HCT116 (cell line): ENCODE measurements at regions not wholly inside any gene's neighbourhood (a gene's known extent, or its start where the extent isn't known, plus 50 kb on each side); places are given as distances from the start of the nearest gene placed in this dataset.

Experiments used
- ATAC-seq: fragments of 200-7000 bp; cut with Tn5 transposase; 2 replicates; pipeline ENCODE4 v1.9.1; 2020; ENCODE audit warnings: mild to moderate bottlenecking, moderate library complexity
- BruUV-seq: library from RNA; stranded (reverse); fragments of 400-500 nt; replicated peaks from 2 replicates; lab custom pipeline; 2021; lab: Mats Ljungman, UMichigan
- CTCF ChIA-PET: fragments of 300-600 bp; sonication (Branson Sonifier 250); formaldehyde crosslinking; loops from one replicate; lab custom pipeline; 2021; ENCODE audit warnings: antibody characterized with exemption; lab: Charles Lee
- POLR2A ChIA-PET: fragments of 300-600, 350-600 bp; sonication (Branson Sonifier 250); formaldehyde crosslinking; loops from one replicate; lab custom pipeline; 2021; ENCODE audit warnings: antibody characterized with exemption; lab: Charles Lee
- RAD21 ChIA-PET, 2 experiments: fragments of 300-600 bp; sonication (Branson Sonifier 250); formaldehyde crosslinking; loops; one replicate each; lab custom pipeline; 2023; ENCODE audit warnings: low total read pairs in 2 of 2; ENCODE audit not compliant: uncharacterized antibody in 2 of 2, unreplicated experiment in 2 of 2, low non-redundant PET in 1 of 2; lab: Charles Lee
- DNase-seq: peaks from one replicate; pipeline ENCODE4 v3.0.0-alpha.2; 2010; ENCODE audit warnings: low read depth, low spot score
- H2AFZ ChIP-seq: fragments of 200-600 bp; shearing (Covaris generic), sonication (generic); 2 replicates; pipeline ENCODE4 v1.6.1; 2017; ENCODE audit warnings: low read depth, mixed run types, mixed read lengths, antibody characterized with exemption, low read length; ENCODE audit not compliant: poor library complexity, severe bottlenecking
- H3K27ac ChIP-seq: 2 replicates; pipeline ENCODE4 v1.5.1; 2012; ENCODE audit warnings: low read depth, low read length
- H3K27me3 ChIP-seq: fragments of 200-600 bp; sonication (generic); 2 replicates; pipeline ENCODE4 v1.6.1; 2016; ENCODE audit warnings: mixed run types, low read length, mixed read lengths; ENCODE audit not compliant: insufficient read depth
- H3K36me3 ChIP-seq, 2 experiments: fragments of 200-500 bp in 1 of 2; fragments of 200-600 bp in 1 of 2; sonication (Bioruptor generic) in 1 of 2; sonication (generic) in 1 of 2; 2 replicates each; pipeline versions ENCODE4 v1.5.1 to v1.6.1; 2014 to 2016; ENCODE audit warnings: low read length in 2 of 2, inconsistent platforms in 1 of 2, mixed read lengths in 1 of 2, mixed run types in 1 of 2; ENCODE audit not compliant: insufficient read depth in 2 of 2, control insufficient read depth in 1 of 2
- H3K4me1 ChIP-seq, 2 experiments: fragments of 200-600 bp in 1 of 2; sonication (generic) in 1 of 2; 2 replicates each; pipeline versions ENCODE4 v1.5.1 to v1.6.1; 2012 to 2017; ENCODE audit warnings: low read length in 2 of 2, inconsistent platforms in 1 of 2, mild to moderate bottlenecking in 1 of 2, mixed read lengths in 1 of 2, mixed run types in 1 of 2, moderate library complexity in 1 of 2; ENCODE audit not compliant: insufficient read depth in 2 of 2, control insufficient read depth in 1 of 2
- H3K4me2 ChIP-seq: fragments of 200-600 bp; sonication (generic); 2 replicates; pipeline ENCODE4 v1.6.1; 2017; ENCODE audit warnings: mixed run types, low read length, mixed read lengths
- H3K4me3 ChIP-seq, 2 experiments: fragments of 200-600 bp in 1 of 2; sonication (generic) in 1 of 2; replicated peaks in 1 of 2; 2 replicates each; pipeline ENCODE4 v1.5.1; 2011 to 2016; ENCODE audit warnings: low read length in 2 of 2, control low read depth in 1 of 2, low read depth in 1 of 2, mild to moderate bottlenecking in 1 of 2, mixed read lengths in 1 of 2, mixed run types in 1 of 2
- H3K79me2 ChIP-seq: fragments of 200-600 bp; sonication (generic); 2 replicates; pipeline ENCODE4 v1.6.1; 2017; ENCODE audit warnings: mild to moderate bottlenecking, mixed run types, low read length, moderate library complexity, mixed read lengths; ENCODE audit not compliant: insufficient read depth
- H3K9ac ChIP-seq: fragments of 200-600 bp; sonication (generic); 2 replicates; pipeline ENCODE4 v1.6.1; 2016; ENCODE audit warnings: low read length, mixed read lengths
- H3K9me2 ChIP-seq: fragments of 200-600 bp; sonication (generic), shearing (Covaris generic); 2 replicates; pipeline ENCODE4 v1.6.1; 2017; ENCODE audit warnings: mixed run types, mild to moderate bottlenecking, moderate library complexity; ENCODE audit not compliant: insufficient read depth
- H3K9me3 ChIP-seq, 2 experiments: fragments of 200-500 bp in 1 of 2; fragments of 200-600 bp in 1 of 2; sonication (Bioruptor generic) in 1 of 2; sonication (generic) in 1 of 2; 2 replicates each; pipeline ENCODE4 v1.6.1; 2014 to 2017; ENCODE audit warnings: low read length in 2 of 2, mixed read lengths in 2 of 2, inconsistent platforms in 1 of 2, low read depth in 1 of 2, mild to moderate bottlenecking in 1 of 2, mixed run types in 1 of 2, moderate library complexity in 1 of 2; ENCODE audit not compliant: control insufficient read depth in 1 of 2, insufficient read depth in 1 of 2
- H4K20me1 ChIP-seq: fragments of 200-600 bp; sonication (generic), shearing (Covaris generic); 2 replicates; pipeline ENCODE4 v1.6.1; 2017; ENCODE audit warnings: mixed run types, mild to moderate bottlenecking, moderate library complexity; ENCODE audit not compliant: insufficient read depth
- CBX3 ChIP-seq: IDR thresholded peaks from 2 replicates; pipeline ENCODE4 v1.6.1; 2012; ENCODE audit warnings: low read depth
- CEBPB ChIP-seq: IDR thresholded peaks from 2 replicates; pipeline ENCODE4 v1.6.1; 2012; ENCODE audit warnings: low read depth
- ELF1 ChIP-seq: IDR thresholded peaks from 2 replicates; pipeline ENCODE4 v1.6.1; 2012; ENCODE audit warnings: low read depth, borderline replicate concordance
- EZH2 ChIP-seq: fragments of 200-600 bp; sonication (generic); IDR thresholded peaks from 2 replicates; pipeline ENCODE4 v1.6.1; 2017; ENCODE audit warnings: antibody characterized with exemption, mixed run types
- EZH2phosphoT487 ChIP-seq: fragments of 200-600 bp; IDR thresholded peaks from 2 replicates; pipeline ENCODE4 v1.6.1; 2018; ENCODE audit warnings: antibody characterized with exemption, borderline replicate concordance
- JUND ChIP-seq: IDR thresholded peaks from 2 replicates; pipeline ENCODE4 v1.6.1; 2012
- RAD21 ChIP-seq: IDR thresholded peaks from 2 replicates; pipeline ENCODE4 v1.6.1; 2012; ENCODE audit warnings: low read depth, mild to moderate bottlenecking
- SP1 ChIP-seq: IDR thresholded peaks from 2 replicates; pipeline ENCODE4 v1.6.1; 2012; ENCODE audit warnings: low read depth
- TCF7L2 ChIP-seq: IDR thresholded peaks from 2 replicates; pipeline ENCODE4 v1.7.0; 2011; ENCODE audit warnings: borderline replicate concordance, inconsistent platforms; ENCODE audit not compliant: insufficient read depth, insufficient read length; ENCODE audit errors: extremely low read depth
- YY1 ChIP-seq: IDR thresholded peaks from 2 replicates; pipeline ENCODE4 v1.6.1; 2011; ENCODE audit warnings: low read length, low read depth, moderate library complexity, mild to moderate bottlenecking; ENCODE audit not compliant: insufficient replicate concordance; ENCODE audit errors: extremely low read depth
- ZFX ChIP-seq: fragments of 450-650 bp; IDR thresholded peaks from 2 replicates; pipeline ENCODE4 v1.6.1; 2017
- ZNF274 ChIP-seq: fragments of 200-500 bp; sonication (Bioruptor generic); IDR thresholded peaks from 2 replicates; pipeline ENCODE4 v1.6.1; 2014; ENCODE audit warnings: mild to moderate bottlenecking, low read depth, low read length, inconsistent platforms
- intact Hi-C: fragments of 100-400 bp; cut with micrococcal nuclease; formaldehyde crosslinking; loops from 2 replicates; pipeline ENCODE4 v1.10.0; 2022
- TF ChIP-seq, protein P1 (sequence below): IDR thresholded peaks from 2 replicates; pipeline ENCODE4 v1.6.1; 2011; ENCODE audit warnings: mild to moderate bottlenecking, low read length, moderate library complexity; ENCODE audit not compliant: insufficient replicate concordance; ENCODE audit errors: extremely low read depth
- TF ChIP-seq, protein P2 (sequence below), 3 experiments: fragments of 200-600 bp in 1 of 3; sonication (generic) in 1 of 3; IDR thresholded peaks in 2 of 3; conservative IDR thresholded peaks in 1 of 3; 2 replicates each; pipeline ENCODE4 v1.5.1; 2012 to 2017; ENCODE audit warnings: low read depth in 2 of 3, low read length in 2 of 3, antibody characterized with exemption in 1 of 3, borderline replicate concordance in 1 of 3, control low read depth in 1 of 3, mild to moderate bottlenecking in 1 of 3, mixed read lengths in 1 of 3, mixed run types in 1 of 3, moderate library complexity in 1 of 3; ENCODE audit not compliant: insufficient read depth in 1 of 3
- TF ChIP-seq, protein P3 (sequence below): IDR thresholded peaks from 2 replicates; pipeline ENCODE4 v1.6.1; 2012
- TF ChIP-seq, protein P4 (sequence below): IDR thresholded peaks from 2 replicates; pipeline ENCODE4 v1.6.1; 2012

DNA sequence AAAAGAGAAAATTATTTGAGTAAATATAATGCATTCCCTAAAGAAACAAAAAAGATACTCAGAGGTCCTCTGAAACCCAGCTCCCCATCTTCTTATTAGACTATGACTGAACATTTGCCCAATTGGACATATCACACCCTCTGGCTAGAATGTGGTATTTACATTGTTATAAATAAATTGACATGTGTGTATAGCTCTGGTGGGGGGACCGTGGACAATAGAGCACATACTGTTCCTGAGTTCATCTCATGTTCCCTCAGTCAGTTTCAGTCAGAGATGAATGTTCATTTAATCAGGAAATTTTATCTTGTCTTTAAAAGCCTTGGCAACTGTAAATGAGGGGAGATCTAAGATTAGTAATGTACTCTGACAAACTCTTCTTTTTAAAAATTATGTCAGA lies 459.3 kb upstream of the ADAMTS5 start:
- H3K27me3 ChIP-seq: no peaks in the 10 kb centered on the region
- ChIA-PET POLR2A (no interaction called here), CTCF (no interaction called here), RAD21 (no interaction called here)
- TF ChIP-seq CBX3 (no peak), TCF7L2 (no peak), CEBPB (no peak), EZH2phosphoT487 (no peak), YY1 (no peak), RAD21 (no peak), EZH2 (no peak), ELF1 (no peak), ZFX (no peak), SP1 (no peak), ZNF274 (no peak), JUND (no peak)
- TF ChIP-seq, protein P1, sequence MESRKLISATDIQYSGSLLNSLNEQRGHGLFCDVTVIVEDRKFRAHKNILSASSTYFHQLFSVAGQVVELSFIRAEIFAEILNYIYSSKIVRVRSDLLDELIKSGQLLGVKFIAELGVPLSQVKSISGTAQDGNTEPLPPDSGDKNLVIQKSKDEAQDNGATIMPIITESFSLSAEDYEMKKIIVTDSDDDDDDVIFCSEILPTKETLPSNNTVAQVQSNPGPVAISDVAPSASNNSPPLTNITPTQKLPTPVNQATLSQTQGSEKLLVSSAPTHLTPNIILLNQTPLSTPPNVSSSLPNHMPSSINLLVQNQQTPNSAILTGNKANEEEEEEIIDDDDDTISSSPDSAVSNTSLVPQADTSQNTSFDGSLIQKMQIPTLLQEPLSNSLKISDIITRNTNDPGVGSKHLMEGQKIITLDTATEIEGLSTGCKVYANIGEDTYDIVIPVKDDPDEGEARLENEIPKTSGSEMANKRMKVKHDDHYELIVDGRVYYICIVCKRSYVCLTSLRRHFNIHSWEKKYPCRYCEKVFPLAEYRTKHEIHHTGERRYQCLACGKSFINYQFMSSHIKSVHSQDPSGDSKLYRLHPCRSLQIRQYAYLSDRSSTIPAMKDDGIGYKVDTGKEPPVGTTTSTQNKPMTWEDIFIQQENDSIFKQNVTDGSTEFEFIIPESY: no peak
- TF ChIP-seq, protein P2, sequence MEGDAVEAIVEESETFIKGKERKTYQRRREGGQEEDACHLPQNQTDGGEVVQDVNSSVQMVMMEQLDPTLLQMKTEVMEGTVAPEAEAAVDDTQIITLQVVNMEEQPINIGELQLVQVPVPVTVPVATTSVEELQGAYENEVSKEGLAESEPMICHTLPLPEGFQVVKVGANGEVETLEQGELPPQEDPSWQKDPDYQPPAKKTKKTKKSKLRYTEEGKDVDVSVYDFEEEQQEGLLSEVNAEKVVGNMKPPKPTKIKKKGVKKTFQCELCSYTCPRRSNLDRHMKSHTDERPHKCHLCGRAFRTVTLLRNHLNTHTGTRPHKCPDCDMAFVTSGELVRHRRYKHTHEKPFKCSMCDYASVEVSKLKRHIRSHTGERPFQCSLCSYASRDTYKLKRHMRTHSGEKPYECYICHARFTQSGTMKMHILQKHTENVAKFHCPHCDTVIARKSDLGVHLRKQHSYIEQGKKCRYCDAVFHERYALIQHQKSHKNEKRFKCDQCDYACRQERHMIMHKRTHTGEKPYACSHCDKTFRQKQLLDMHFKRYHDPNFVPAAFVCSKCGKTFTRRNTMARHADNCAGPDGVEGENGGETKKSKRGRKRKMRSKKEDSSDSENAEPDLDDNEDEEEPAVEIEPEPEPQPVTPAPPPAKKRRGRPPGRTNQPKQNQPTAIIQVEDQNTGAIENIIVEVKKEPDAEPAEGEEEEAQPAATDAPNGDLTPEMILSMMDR (IDR thresholded peaks at IDR 0.05 in 2 of 3, conservative IDR thresholded peaks at IDR 0.05 in 1 of 3; ENCODE audit: borderline replicate concordance in 1 of 3, insufficient read depth in 1 of 3, low read depth in 2 of 3, low read length in 2 of 3): no peak
- TF ChIP-seq, protein P3, sequence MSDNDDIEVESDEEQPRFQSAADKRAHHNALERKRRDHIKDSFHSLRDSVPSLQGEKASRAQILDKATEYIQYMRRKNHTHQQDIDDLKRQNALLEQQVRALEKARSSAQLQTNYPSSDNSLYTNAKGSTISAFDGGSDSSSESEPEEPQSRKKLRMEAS: no peak
- TF ChIP-seq, protein P4, sequence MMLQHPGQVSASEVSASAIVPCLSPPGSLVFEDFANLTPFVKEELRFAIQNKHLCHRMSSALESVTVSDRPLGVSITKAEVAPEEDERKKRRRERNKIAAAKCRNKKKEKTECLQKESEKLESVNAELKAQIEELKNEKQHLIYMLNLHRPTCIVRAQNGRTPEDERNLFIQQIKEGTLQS: no peak
- DNase-seq: no peak
- H3K9me3 ChIP-seq: peaks cover 5 to 9% of the 10 kb centered on the region in 2 experiments; a peak in 2 of 4 replicates
- no peaks in the 10 kb centered on the region for H4K20me1 ChIP-seq
- no peak overlapping the region for H3K4me2 ChIP-seq
- H3K9me2 ChIP-seq: no peaks in the 10 kb centered on the region
- H3K4me1 ChIP-seq: no peaks in the 10 kb centered on the region
- H3K27ac ChIP-seq: no peak overlapping the region
- BruUV-seq: no TSS peak
- H2AFZ ChIP-seq: no peak overlapping the region
- no peaks in the 10 kb centered on the region for H3K79me2 ChIP-seq
- no peaks in the 10 kb centered on the region for H3K36me3 ChIP-seq
- ATAC-seq: no peak
- H3K9ac ChIP-seq: no peak overlapping the region
- H3K4me3 ChIP-seq: no peak overlapping the region
- intact Hi-C loops: no loop called here
